ENCODE measurements at regions not wholly inside any gene's neighbourhood (a gene's known extent, or its start where the extent isn't known, plus 50 kb on each side); places are given as distances from the start of the nearest gene placed in this dataset.

- TF ChIP-seq ZFX (IDR thresholded peaks at IDR 0.05): no peak
- TF ChIP-seq CTCF (conservative IDR thresholded peaks at IDR 0.05): no peak
- H3K27ac ChIP-seq: no peak overlapping the region
Measured at GRCh38 chr2:211068108-211068780, 511.8 kb downstream of the CPS1 start.

GRCh38 chr2:211070547-211070946 is 514.1 kb downstream of the CPS1 start:
- TF ChIP-seq CTCF (conservative IDR thresholded peaks at IDR 0.05): no peak
- TF ChIP-seq ZFX (IDR thresholded peaks at IDR 0.05): no peak

GRCh38 chr2:211077216-211077767 is 520.9 kb downstream of the CPS1 start:
- no peak overlapping the region for H3K27ac ChIP-seq
- no peak for TF ChIP-seq ZFX (IDR thresholded peaks at IDR 0.05)
- no peak for TF ChIP-seq CTCF (conservative IDR thresholded peaks at IDR 0.05)

More at GRCh38 chr2:211070547-211070946, 514.1 kb downstream of the CPS1 start:
- no peak overlapping the region for H3K27ac ChIP-seq

GRCh38 chr2:211084352-211084751 is 528.0 kb downstream of the CPS1 start:
- TF ChIP-seq CTCF (conservative IDR thresholded peaks at IDR 0.05) (no peak), ZFX (IDR thresholded peaks at IDR 0.05) (no peak)
- H3K27ac ChIP-seq: no peak overlapping the region

GRCh38 chr2:211085056-211085680 is 528.8 kb downstream of the CPS1 start:
- TF ChIP-seq CTCF (conservative IDR thresholded peaks at IDR 0.05) (peak; percentile 74), ZFX (IDR thresholded peaks at IDR 0.05) (no peak)
- H3K27ac ChIP-seq: no peak overlapping the region

GRCh38 chr2:211086049-211086448 is 529.6 kb downstream of the CPS1 start:
- no peak overlapping the region for H3K27ac ChIP-seq
- TF ChIP-seq ZFX (IDR thresholded peaks at IDR 0.05) (no peak), CTCF (conservative IDR thresholded peaks at IDR 0.05) (no peak)

GRCh38 chr2:211089127-211089526 is 532.7 kb downstream of the CPS1 start:
- TF ChIP-seq ZFX (IDR thresholded peaks at IDR 0.05) (no peak), CTCF (conservative IDR thresholded peaks at IDR 0.05) (no peak)
- no peak overlapping the region for H3K27ac ChIP-seq
